ENCODE measurements at regions not wholly inside any gene's neighbourhood (a gene's known extent, or its start where the extent isn't known, plus 50 kb on each side); places are given as distances from the start of the nearest gene placed in this dataset.

GRCh38 chr1:60889709-60890108 lies 192.7 kb upstream of the NFIA start:
- Histone ChIP-seq H3K27ac (no peak overlapping the region), H3K4me3 (ENCODE audit: low read depth, low read length) (no peak overlapping the region), H3K9me3 (ENCODE audit: control insufficient read depth, low read length) (no peaks in the 10 kb centered on the region), H2AFZ (no peak overlapping the region), H3K27me3 (ENCODE audit: control insufficient read depth, insufficient read depth, low read length) (no peaks in the 10 kb centered on the region), H3K79me2 (no peaks in the 10 kb centered on the region), H3K4me1 (peaks cover 29% of the 10 kb centered on the region), H3K4me2 (ENCODE audit: low read length) (no peak overlapping the region), H3K36me3 (ENCODE audit: control insufficient read depth, insufficient read depth, low read length) (no peaks in the 10 kb centered on the region), H3K9ac (no peak overlapping the region)
- no peak for TF ChIP-seq CTCF (IDR thresholded peaks at IDR 0.05)

GRCh38 chr1:60888126-60888525 lies 194.2 kb upstream of the NFIA start:
- no peaks in the 10 kb centered on the region for H3K27me3 ChIP-seq (ENCODE audit: control insufficient read depth, insufficient read depth, low read length)
- no peaks in the 10 kb centered on the region for H3K36me3 ChIP-seq (ENCODE audit: control insufficient read depth, insufficient read depth, low read length)
- peaks cover 29% of the 10 kb centered on the region for H3K4me1 ChIP-seq
- H3K9me3 ChIP-seq (ENCODE audit: control insufficient read depth, low read length), result no peaks in the 10 kb centered on the region
- no peaks in the 10 kb centered on the region for H3K79me2 ChIP-seq
- H3K4me3 ChIP-seq (ENCODE audit: low read depth, low read length), result no peak overlapping the region
- no peak overlapping the region for H3K4me2 ChIP-seq (ENCODE audit: low read length)
- H3K9ac ChIP-seq, result no peak overlapping the region
- TF ChIP-seq CTCF (IDR thresholded peaks at IDR 0.05), result no peak
- H2AFZ ChIP-seq, result peak overlapping the region; percentile 46
- H3K27ac ChIP-seq, result peak overlapping the region; percentile 95

- Histone ChIP-seq H3K9ac (no peak overlapping the region), H3K4me2 (ENCODE audit: low read length) (peak overlapping the region; percentile 62), H3K9me3 (ENCODE audit: control insufficient read depth, low read length) (no peaks in the 10 kb centered on the region), H3K27ac (peak overlapping the region; percentile 95), H3K4me1 (peaks cover 29% of the 10 kb centered on the region), H3K27me3 (ENCODE audit: control insufficient read depth, insufficient read depth, low read length) (no peaks in the 10 kb centered on the region), H3K79me2 (no peaks in the 10 kb centered on the region), H2AFZ (peak overlapping the region; percentile 51), H3K36me3 (ENCODE audit: control insufficient read depth, insufficient read depth, low read length) (no peaks in the 10 kb centered on the region), H3K4me3 (ENCODE audit: low read depth, low read length) (peak overlapping the region; percentile 50)
- no peak for TF ChIP-seq CTCF (IDR thresholded peaks at IDR 0.05)
Measured at GRCh38 chr1:60886793-60887331, 195.5 kb upstream of the NFIA start.

GRCh38 chr1:60886090-60886489 lies 196.3 kb upstream of the NFIA start:
- peak overlapping the region; percentile 13 for H2AFZ ChIP-seq
- no peak for TF ChIP-seq CTCF (IDR thresholded peaks at IDR 0.05)
- H3K4me1 ChIP-seq, result peaks cover 29% of the 10 kb centered on the region
- H3K36me3 ChIP-seq (ENCODE audit: control insufficient read depth, insufficient read depth, low read length), result no peaks in the 10 kb centered on the region
- no peaks in the 10 kb centered on the region for H3K79me2 ChIP-seq
- peak overlapping the region; percentile 95 for H3K27ac ChIP-seq
- peak overlapping the region; percentile 50 for H3K4me3 ChIP-seq (ENCODE audit: low read depth, low read length)
- H3K9me3 ChIP-seq (ENCODE audit: control insufficient read depth, low read length), result no peaks in the 10 kb centered on the region
- H3K4me2 ChIP-seq (ENCODE audit: low read length), result peak overlapping the region; percentile 62
- H3K9ac ChIP-seq, result no peak overlapping the region
- H3K27me3 ChIP-seq (ENCODE audit: control insufficient read depth, insufficient read depth, low read length), result no peaks in the 10 kb centered on the region

GRCh38 chr1:60880202-60880601 lies 202.2 kb upstream of the NFIA start:
- Histone ChIP-seq H3K79me2 (no peaks in the 10 kb centered on the region), H3K4me1 (peaks cover 4% of the 10 kb centered on the region), H2AFZ (peak overlapping the region; percentile 33), H3K4me2 (ENCODE audit: low read length) (no peak overlapping the region), H3K9ac (no peak overlapping the region), H3K27me3 (ENCODE audit: control insufficient read depth, insufficient read depth, low read length) (no peaks in the 10 kb centered on the region), H3K27ac (no peak overlapping the region), H3K4me3 (ENCODE audit: low read depth, low read length) (no peak overlapping the region), H3K9me3 (ENCODE audit: control insufficient read depth, low read length) (no peaks in the 10 kb centered on the region), H3K36me3 (ENCODE audit: control insufficient read depth, insufficient read depth, low read length) (no peaks in the 10 kb centered on the region)
- no peak for TF ChIP-seq CTCF (IDR thresholded peaks at IDR 0.05)
